GM12892 (cell line): ENCODE measurements at regions not wholly inside any gene's neighbourhood (a gene's known extent, or its start where the extent isn't known, plus 50 kb on each side); places are given as distances from the start of the nearest gene placed in this dataset.

Experiments
- DNase-seq: peaks from one replicate; pipeline ENCODE4 v3.0.0; 2011; ENCODE audit not compliant: insufficient read length
- FAIRE-seq: peaks from 2 replicates; lab custom pipeline; 2011; peaks lifted over from hg19 to GRCh38; lab: Jason Lieb, UNC
- POLR2A ChIP-seq: IDR thresholded peaks from 2 replicates; pipeline ENCODE4 v1.6.1; 2011; ENCODE audit warnings: low read depth, low read length, control low read depth
- POLR2AphosphoS5 ChIP-seq: IDR thresholded peaks from 2 replicates; pipeline ENCODE4 v1.6.1; 2011; ENCODE audit warnings: low read depth, low read length, control low read depth
- TAF1 ChIP-seq: IDR thresholded peaks from 2 replicates; pipeline ENCODE4 v1.6.1; 2011; ENCODE audit warnings: low read depth, mild to moderate bottlenecking, control low read depth, low read length, borderline replicate concordance

DNA sequence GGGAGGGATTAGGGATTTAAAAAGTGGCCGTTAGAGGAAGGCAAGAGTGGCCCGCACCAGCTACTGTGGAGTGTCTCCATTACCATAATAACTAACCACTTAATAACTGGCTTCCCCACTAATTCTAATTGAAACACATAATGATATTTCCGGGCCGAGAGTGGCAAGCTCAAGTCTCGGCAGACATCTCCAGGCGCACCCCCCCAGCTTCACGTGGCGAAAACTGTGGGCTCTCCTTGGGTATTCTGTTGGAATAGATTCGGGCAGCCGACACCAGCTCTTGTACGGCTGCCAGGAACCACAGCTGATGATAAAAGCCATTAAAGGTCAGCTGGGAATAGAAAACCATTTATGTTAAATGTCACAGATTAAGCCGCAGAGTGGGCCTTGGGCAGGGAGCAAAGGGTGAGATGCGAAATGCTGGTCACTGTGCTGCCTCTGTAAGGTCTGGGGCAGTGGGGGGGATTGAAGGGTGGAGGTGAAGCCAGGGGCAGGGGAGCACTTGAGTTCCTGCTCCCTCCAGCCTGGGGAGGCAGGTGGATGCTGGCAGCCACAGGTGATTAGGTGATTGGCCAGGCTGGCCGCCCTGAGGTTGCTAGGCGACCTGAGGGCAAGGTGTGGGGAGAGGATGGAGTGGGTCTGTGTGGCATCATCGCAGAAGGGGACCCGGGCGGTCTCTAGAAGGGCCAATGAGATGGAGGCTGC lies 115.6 kb upstream of the SDK2 start:
- TF ChIP-seq POLR2A, result no peak
- TF ChIP-seq TAF1, result no peak
- no peak for TF ChIP-seq POLR2AphosphoS5
- no peak for FAIRE-seq

GRCh38 chr17:73760439-73760758 lies 116.2 kb upstream of the SDK2 start:
- FAIRE-seq (no peak), DNase-seq (no peak)
- TF ChIP-seq TAF1 (no peak), POLR2AphosphoS5 (no peak), POLR2A (no peak)

More for the DNA sequence above, 115.6 kb upstream of the SDK2 start:
- DNase-seq, result no peak

- FAIRE-seq, result no peak
- DNase-seq, result no peak
- no peak for TF ChIP-seq TAF1
- no peak for TF ChIP-seq POLR2AphosphoS5
- TF ChIP-seq POLR2A, result no peak
Measured at GRCh38 chr17:73765824-73766563, 121.7 kb upstream of the SDK2 start.

GRCh38 chr17:73767696-73768095 lies 123.5 kb upstream of the SDK2 start:
- TF ChIP-seq POLR2AphosphoS5, result no peak
- no peak for TF ChIP-seq TAF1
- no peak for TF ChIP-seq POLR2A
- no peak for DNase-seq
- FAIRE-seq, result no peak

GRCh38 chr17:73768691-73769090 lies 124.4 kb upstream of the SDK2 start:
- no peak for TF ChIP-seq POLR2AphosphoS5
- no peak for TF ChIP-seq POLR2A
- no peak for TF ChIP-seq TAF1

GRCh38 chr17:73769479-73769878 lies 125.2 kb upstream of the SDK2 start:
- TF ChIP-seq TAF1, result no peak
- TF ChIP-seq POLR2AphosphoS5, result no peak
- FAIRE-seq (no peak), DNase-seq (no peak)

More at GRCh38 chr17:73768691-73769090, 124.4 kb upstream of the SDK2 start:
- DNase-seq (no peak), FAIRE-seq (no peak)

DNA sequence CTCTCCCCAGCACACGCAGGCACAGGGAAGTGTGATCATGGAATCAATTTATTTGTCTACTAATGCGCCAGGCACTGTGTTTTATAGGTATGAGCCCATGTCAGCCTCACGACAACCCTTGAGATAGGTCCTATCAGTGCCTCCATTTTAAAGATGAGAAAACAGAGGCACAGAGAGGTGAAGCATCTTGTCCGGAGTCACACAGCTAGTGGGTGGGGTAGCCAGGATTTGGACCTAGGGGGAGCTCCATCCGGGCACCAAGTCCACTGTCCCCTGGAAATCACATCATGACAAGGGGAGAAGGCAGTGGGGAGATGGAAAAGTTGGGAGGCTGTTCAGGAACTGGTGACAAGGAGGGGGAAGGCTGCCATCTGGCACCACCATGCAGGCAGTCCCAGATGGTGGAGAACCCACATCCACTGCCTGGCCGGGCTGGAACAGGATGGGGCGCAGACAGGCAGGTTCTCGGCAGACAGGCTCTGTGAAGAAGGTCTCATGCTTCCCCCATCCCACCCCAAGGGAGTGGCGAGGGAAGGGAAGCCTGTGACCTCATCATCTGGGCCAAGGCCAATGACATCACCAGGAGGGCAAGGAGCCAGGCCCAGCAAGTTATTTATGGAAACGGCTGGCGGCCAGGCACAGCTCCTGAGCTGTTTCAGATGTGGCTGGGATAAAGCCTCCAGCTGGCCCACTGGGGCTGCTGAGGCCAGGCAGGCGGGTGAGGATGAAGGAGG lies 126.0 kb upstream of the SDK2 start:
- no peak for FAIRE-seq
- TF ChIP-seq POLR2AphosphoS5, result no peak
- TF ChIP-seq POLR2A, result no peak
- TF ChIP-seq TAF1, result no peak

DNA sequence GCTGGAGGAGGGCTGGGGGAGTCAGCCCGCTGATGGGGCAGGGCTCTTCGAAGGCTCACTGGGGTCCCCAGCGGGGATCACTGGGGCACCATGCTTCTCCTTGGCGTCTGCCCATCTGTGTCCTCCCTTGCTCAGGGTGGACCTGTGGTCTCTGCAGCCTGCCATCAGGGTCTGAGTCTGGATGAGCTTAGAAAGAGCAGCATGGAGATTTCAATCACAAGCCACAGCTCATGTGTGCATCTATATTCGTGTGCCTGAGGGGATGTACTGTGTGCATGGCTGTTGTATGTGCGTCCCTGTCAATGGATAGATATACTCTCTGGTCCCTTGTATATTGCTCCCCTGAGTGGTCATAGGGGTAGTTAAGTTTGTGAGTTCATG lies 126.6 kb upstream of the SDK2 start:
- FAIRE-seq, result no peak
- no peak for TF ChIP-seq POLR2A
- no peak for TF ChIP-seq TAF1
- no peak for TF ChIP-seq POLR2AphosphoS5
- DNase-seq, result no peak

More for the DNA sequence above, 126.0 kb upstream of the SDK2 start:
- no peak for DNase-seq

DNA sequence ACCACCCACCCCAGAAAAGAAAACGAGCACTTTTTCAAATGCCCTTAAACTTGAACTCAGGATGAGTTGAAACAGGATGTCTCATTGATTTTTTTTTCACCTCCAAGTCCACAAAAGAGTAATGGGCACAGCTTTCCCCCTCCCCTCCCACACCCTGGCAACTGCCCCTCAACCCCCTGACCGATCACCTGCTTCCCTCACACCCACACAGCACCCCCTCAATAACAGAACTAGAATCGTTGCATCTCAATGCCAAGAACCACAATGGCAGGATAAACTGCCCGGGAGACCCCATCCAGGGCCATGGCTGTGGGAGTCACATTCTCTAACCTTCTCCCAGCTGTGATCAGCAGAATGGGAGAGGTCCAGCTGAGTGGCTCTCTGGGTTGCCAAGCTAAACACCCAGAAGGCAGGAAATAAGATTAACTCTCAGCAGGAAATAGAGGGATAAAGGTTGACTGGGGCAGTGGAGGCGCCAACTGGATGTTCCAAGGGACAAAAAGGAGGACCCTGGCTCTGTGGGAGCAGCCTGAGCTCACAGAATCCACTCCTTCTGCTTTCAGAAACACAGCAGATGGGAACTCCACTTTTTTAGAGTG lies 128.0 kb upstream of the SDK2 start:
- TF ChIP-seq POLR2AphosphoS5 (no peak), POLR2A (no peak), TAF1 (no peak)
- FAIRE-seq (no peak), DNase-seq (no peak)

GRCh38 chr17:73773702-73774101 lies 129.5 kb upstream of the SDK2 start:
- DNase-seq (no peak), FAIRE-seq (no peak)
- TF ChIP-seq POLR2A (no peak), TAF1 (no peak), POLR2AphosphoS5 (no peak)

DNA sequence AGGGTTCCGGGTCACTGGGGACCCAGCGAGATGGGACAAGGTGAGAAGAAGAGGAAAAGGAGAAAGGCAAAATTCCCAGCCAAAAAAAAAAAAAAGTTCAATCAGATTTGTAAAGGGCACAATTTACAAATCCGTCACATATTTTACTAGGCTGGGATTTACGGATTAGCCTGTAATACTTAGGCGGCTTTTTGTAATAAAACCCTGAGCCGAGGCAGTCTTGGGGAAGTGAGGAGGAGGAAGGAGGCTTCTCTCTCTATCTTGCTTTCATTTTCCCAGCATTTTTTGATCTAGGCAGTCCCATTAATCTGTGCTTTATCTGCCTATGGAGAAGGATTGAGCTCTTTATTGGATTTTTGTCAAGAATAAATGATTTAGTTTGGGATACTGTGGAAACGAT lies 130.6 kb upstream of the SDK2 start:
- DNase-seq, result no peak
- TF ChIP-seq TAF1, result no peak
- TF ChIP-seq POLR2A, result no peak
- no peak for FAIRE-seq
